D721Med (cell line): ENCODE measurements at regions not wholly inside any gene's neighbourhood (a gene's known extent, or its start where the extent isn't known, plus 50 kb on each side); places are given as distances from the start of the nearest gene placed in this dataset.

Experiments used
- DNase-seq: peaks from one replicate; pipeline ENCODE4 v3.0.0; 2011; ENCODE audit warnings: low spot score; ENCODE audit not compliant: insufficient read length
- FAIRE-seq: peaks from 2 replicates; lab custom pipeline; 2011; peaks lifted over from hg19 to GRCh38; lab: Jason Lieb, UNC
- TF ChIP-seq, protein P1 (sequence below): IDR thresholded peaks from 2 replicates; pipeline ENCODE4 v1.5.1; 2012; ENCODE audit warnings: mild to moderate bottlenecking, control low read depth; ENCODE audit not compliant: insufficient read depth; ENCODE audit errors: missing control alignments

DNA sequence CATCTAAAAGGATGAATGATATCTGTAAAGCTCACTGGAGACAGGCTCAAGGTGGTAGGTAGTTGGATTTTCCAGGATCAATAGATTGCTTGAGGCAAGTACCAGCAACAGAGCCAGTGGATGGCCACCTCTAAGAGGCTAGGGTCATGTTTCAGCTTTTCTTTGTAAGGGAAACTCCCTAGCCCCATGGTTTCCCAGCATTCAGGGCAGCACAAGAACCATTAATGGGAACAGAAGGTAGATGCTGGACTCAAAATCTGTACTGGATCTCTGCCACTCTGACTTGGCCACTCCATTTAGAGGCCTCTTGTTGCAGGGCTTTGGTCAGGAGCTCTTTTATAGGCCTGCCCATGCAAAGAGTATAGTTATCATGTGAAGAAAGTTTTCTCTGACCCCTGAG is 76.1 kb upstream of the DYRK2 start:
- no peak for FAIRE-seq
- TF ChIP-seq, protein P1, sequence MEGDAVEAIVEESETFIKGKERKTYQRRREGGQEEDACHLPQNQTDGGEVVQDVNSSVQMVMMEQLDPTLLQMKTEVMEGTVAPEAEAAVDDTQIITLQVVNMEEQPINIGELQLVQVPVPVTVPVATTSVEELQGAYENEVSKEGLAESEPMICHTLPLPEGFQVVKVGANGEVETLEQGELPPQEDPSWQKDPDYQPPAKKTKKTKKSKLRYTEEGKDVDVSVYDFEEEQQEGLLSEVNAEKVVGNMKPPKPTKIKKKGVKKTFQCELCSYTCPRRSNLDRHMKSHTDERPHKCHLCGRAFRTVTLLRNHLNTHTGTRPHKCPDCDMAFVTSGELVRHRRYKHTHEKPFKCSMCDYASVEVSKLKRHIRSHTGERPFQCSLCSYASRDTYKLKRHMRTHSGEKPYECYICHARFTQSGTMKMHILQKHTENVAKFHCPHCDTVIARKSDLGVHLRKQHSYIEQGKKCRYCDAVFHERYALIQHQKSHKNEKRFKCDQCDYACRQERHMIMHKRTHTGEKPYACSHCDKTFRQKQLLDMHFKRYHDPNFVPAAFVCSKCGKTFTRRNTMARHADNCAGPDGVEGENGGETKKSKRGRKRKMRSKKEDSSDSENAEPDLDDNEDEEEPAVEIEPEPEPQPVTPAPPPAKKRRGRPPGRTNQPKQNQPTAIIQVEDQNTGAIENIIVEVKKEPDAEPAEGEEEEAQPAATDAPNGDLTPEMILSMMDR, result no peak
- no peak for DNase-seq

DNA sequence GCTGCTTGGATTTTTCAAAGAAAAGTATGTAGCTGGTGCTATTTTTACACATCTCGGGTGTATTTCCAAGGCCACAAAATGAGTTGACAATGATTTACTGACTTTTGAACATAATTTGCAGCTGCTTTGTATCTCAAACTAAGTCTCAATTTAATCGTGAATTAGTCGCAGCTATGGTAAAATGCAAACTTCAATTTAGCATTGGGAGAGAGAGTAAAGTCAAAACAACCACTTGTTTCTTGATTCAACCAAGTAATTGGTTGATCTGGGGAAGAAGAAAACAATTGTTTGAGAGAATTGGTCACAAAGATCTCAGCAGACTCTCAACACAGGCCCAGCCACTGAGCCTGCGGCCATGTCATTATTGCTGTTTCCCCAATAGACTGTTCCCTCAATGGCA is 75.0 kb upstream of the DYRK2 start:
- no peak for DNase-seq
- no peak for FAIRE-seq
- TF ChIP-seq, protein P1, result no peak

DNA sequence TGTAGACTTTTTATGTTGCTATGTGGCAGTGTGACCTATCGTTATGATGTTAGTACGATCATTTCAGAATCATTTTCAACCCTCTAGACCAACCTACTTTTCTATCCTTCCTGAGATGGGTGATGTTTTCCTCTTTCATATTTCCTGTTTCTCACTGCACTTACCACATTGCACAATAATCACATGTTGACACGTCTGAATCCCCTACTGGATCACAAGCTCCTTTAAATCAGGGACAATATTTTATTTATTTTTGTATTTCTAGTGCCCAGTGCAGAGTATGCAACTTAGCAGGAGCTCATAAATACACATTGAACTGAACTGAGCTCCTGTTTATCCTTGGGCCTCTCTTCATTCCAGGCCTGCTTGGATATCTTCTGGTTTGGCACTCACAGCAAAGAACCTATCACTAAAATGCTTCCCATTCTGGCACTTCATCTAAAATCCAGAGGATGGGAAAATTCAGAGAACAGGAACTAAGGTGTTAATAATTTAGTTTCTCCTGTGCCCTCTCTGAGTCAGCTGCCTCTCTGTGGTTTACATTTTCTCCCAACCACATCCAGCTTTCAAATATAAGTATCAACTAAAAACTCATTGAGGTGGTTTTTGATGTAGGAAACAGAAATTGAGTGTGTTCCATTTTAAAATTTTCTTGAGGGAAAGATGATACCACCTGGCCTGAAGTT is 69.4 kb upstream of the DYRK2 start:
- FAIRE-seq (no peak), DNase-seq (no peak)
- TF ChIP-seq, protein P1, result no peak

DNA sequence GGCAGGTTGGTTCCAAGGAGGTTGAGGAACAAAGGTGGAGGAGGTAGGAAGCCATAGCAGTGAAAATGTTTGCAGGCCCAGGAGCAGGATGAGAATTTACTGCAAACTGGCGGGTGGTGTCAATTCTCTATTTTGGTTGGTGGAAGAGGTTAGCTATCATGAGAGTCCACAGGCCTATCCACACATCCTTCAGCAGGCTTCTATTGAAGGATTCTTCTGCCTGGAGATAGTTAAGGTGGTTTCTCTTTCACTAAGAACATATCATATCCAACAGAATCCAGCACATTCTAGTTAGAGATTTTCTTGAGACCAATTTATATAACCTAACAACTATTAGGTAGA is 68.9 kb upstream of the DYRK2 start:
- TF ChIP-seq, protein P1, result no peak
- FAIRE-seq (no peak), DNase-seq (no peak)

DNA sequence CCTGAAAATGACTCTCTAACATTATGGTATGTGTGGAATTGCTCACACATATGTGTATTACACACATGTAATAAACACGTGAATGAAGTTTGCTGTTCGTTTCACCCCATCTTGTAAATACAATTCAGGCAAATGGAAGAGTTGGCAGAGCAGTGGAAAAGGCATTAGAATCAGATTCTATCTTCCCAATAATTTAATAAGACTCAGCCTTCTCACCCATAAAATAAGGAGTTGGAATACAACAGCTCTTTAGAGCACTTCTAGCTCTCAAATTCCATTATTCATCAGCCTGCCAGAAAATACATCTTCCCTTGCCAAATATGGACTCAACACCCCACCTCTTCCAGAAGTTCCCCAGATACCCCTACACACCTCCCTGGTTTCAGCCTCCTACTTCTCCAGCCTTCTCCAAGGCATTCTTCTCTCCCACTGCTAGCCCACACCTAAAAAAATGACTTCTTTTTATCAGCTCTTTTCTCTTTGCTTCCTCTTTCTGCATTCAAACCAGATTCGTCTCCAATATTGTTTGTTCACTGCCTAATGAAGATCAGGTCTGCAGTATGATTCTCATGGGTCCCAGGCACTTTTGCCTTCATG is 66.2 kb upstream of the DYRK2 start:
- TF ChIP-seq, protein P1, result no peak
- FAIRE-seq (no peak), DNase-seq (no peak)

DNA sequence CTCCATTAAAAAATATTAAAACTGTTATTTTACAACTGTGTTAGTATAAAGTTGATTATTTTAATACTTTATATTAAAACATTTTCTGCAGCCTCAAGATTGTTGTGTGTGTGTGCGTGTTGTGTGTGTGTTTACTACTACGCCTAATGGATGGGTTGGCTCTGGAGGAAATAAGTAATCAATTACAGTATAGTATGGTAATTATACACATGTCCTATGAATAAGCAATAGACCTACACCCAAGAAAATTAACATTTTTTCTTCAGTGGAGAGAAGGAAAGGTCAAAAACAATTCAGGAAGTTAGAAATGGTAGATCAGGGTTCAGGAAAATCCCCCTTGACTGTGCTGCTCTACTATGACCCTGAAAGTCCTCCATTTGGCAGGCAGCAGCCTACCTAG is 65.7 kb upstream of the DYRK2 start:
- FAIRE-seq (no peak), DNase-seq (no peak)
- TF ChIP-seq, protein P1, result no peak

DNA sequence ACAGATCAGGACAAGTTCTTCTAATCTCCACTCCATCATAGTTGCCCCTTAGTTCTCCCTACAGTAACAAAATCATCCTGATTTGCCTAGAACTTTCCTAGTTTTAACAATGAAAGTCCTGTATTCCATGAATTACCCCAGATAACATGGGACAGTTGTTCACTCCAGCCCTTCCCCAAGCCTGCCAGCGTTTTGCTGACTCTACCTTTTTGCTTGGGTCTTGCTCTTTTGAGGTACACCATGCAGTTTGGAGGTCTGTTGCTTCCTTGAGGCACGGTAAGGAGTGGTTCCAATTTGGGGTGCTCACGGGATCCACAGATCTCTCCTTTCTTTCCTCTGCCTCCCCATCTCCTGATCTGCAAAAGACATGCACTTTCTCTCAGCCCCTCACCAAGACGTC is 61.6 kb upstream of the DYRK2 start:
- TF ChIP-seq, protein P1, result no peak
- FAIRE-seq, result no peak
- DNase-seq, result no peak
